Activated CD8-positive, alpha-beta memory T cell treated with anti-CD3 and anti-CD28 coated beads, Interleukin-2, amount 10 ng/mL, durations not matched to agents 7 days and 5 days (primary cell): ENCODE measurements at regions not wholly inside any gene's neighbourhood (a gene's known extent, or its start where the extent isn't known, plus 50 kb on each side); places are given as distances from the start of the nearest gene placed in this dataset.

Experiments
- ATAC-seq: fragments of 150-1000 bp; cut with Tn5 transposase; one replicate; pipeline ENCODE4 v1.10.0; 2021; ENCODE audit warnings: moderate library complexity
- CTCF ChIA-PET: fragments of 350-600 bp; sonication (Branson Sonifier 250); formaldehyde crosslinking; loops from one replicate; lab custom pipeline; 2021; ENCODE audit warnings: antibody characterized with exemption; lab: Charles Lee
- DNase-seq: peaks from one replicate; pipeline ENCODE4 v3.0.0-alpha.2; 2020
- H3K27ac Mint-ChIP-seq: one replicate; pipeline ENCODE4 v1.8.0; 2021; ENCODE audit warnings: mild to moderate bottlenecking, mixed read lengths
- H3K27me3 Mint-ChIP-seq: one replicate; pipeline ENCODE4 v1.8.0; 2021; ENCODE audit warnings: mixed read lengths
- H3K36me3 Mint-ChIP-seq: one replicate; pipeline ENCODE4 v1.8.0; 2021; ENCODE audit warnings: mild to moderate bottlenecking, mixed read lengths
- H3K4me1 Mint-ChIP-seq: one replicate; pipeline ENCODE4 v1.8.0; 2021; ENCODE audit warnings: mixed read lengths
- H3K4me3 Mint-ChIP-seq: one replicate; pipeline ENCODE4 v1.8.0; 2021; ENCODE audit warnings: mild to moderate bottlenecking, moderate library complexity, mixed read lengths
- H3K9me3 Mint-ChIP-seq: one replicate; pipeline ENCODE4 v1.8.0; 2022; ENCODE audit warnings: low read depth, mixed read lengths

DNA sequence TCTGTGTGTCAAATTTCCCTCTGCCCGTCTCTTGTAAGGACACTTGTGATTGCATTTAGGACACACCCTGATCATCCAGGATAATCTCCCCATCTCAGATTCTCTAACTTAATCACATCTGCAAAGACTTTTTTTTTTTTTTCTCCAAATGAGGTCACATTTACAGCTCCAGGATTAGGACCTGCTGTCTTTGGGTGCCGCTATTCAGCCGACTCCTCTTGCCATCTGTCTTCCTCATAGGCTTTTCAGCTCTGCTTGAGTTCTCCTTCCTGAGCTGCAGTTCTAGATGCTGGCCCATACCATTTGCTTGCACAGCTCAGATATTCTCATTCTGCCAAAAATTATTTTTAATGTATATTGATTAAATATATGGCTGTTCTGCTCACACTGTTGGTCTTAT, 94.3 kb upstream of the TLE3 start:
- DNase-seq: no peak
- CTCF ChIA-PET: no interaction called here
- no peak overlapping the region for H3K27ac Mint-ChIP-seq
- ATAC-seq: no peak
- H3K4me3 Mint-ChIP-seq: no peak overlapping the region
- H3K27me3 Mint-ChIP-seq: peaks cover 5% of the 10 kb centered on the region
- H3K4me1 Mint-ChIP-seq: no peaks in the 10 kb centered on the region
- H3K9me3 Mint-ChIP-seq: no peaks in the 10 kb centered on the region
- H3K36me3 Mint-ChIP-seq: no peaks in the 10 kb centered on the region

DNA sequence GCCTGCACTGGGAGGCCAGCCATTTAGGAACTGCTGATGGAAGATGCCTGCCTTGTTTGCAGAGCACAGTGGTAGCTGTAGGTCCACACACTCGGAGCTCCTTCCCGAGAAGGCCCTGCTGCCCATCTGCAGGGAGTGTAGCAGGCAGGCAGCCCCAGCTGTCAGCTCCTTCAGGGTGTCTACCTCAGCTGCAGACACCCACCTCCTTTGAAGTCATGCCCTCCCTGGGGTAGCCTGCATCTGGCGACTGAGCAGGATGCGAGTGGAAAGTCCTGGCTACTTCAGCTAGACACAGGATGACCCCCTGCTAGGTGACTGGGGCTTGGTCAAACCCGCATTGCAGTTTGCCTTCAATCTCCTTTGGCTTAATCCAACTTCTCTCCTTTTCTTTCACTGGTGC, 93.2 kb upstream of the TLE3 start:
- H3K9me3 Mint-ChIP-seq: no peaks in the 10 kb centered on the region
- CTCF ChIA-PET: no interaction called here
- no peaks in the 10 kb centered on the region for H3K36me3 Mint-ChIP-seq
- H3K4me1 Mint-ChIP-seq: no peaks in the 10 kb centered on the region
- DNase-seq: no peak
- no peak overlapping the region for H3K27ac Mint-ChIP-seq
- H3K4me3 Mint-ChIP-seq: no peak overlapping the region
- no peak for ATAC-seq
- H3K27me3 Mint-ChIP-seq: peaks cover 5% of the 10 kb centered on the region

DNA sequence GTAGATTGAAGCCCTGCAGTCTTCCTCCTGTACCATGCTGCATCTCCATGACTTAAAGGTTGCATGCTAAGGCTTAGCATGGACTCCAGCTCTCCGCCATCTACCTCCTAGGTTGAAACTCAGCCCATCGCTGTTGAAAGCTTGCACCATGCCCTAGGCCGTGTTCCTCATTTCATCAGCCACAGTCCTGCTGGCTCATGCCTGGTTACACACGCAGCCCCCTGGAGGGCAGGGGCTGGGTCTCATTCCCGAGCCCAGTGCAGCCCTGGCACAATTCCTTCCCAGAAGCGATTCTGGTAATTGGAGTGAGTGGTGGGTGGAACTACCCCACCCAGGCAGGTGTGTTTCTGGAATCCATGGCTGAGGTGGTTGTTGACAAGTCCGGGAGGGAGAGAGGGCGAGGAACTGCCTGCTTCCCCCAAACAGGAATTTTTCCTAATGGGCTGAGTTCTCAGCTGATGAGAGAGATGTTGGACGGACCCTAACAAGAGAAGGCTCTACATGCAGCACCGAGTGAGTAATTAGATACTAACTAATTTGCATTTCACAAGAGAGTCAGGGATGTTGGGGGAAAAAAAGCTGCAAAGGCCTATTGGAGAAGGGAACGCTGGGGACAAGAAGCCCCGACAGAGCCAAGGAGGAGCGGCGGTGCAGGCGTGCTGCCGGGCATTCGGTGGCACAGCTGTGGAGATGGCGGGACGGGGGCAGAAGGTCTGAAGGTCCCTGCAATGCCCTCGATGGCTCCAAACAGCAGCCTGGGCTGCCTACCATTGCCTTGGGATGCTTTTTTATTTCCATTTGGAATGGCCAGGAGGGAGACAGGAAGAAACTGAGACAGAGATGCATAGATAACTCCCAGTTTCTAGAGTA, 92.3 kb upstream of the TLE3 start:
- Mint-ChIP-seq H3K4me3 (no peak overlapping the region), H3K4me1 (no peaks in the 10 kb centered on the region), H3K9me3 (no peaks in the 10 kb centered on the region), H3K27ac (no peak overlapping the region), H3K36me3 (no peaks in the 10 kb centered on the region), H3K27me3 (peaks cover 5% of the 10 kb centered on the region)
- no peak for DNase-seq
- ATAC-seq: no peak
- CTCF ChIA-PET: no interaction called here

DNA sequence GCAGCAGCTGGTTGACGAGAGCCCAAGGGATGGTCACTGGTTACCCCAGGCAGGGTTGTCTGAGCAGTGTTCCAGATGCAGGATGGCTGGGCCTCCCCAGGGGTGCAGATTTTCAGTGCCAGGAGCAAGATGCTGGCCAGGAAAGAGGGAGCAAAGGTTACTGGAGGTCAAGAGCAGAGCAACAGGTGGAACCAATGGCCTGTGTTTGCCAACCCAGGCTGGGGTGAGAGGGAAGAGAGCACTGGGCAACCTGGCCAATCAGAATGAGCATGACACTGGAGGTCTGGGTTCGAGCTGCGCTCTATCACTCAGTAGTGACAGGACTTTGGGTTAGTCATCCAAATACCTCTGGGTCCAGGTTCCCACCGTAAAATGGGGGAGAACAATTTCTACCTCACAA, 90.6 kb upstream of the TLE3 start:
- no peaks in the 10 kb centered on the region for H3K9me3 Mint-ChIP-seq
- ATAC-seq (no peak), DNase-seq (no peak)
- CTCF ChIA-PET: no interaction called here
- no peak overlapping the region for H3K4me3 Mint-ChIP-seq
- no peaks in the 10 kb centered on the region for H3K36me3 Mint-ChIP-seq
- H3K27ac Mint-ChIP-seq: no peak overlapping the region
- H3K4me1 Mint-ChIP-seq: no peaks in the 10 kb centered on the region
- peaks cover 2% of the 10 kb centered on the region for H3K27me3 Mint-ChIP-seq

DNA sequence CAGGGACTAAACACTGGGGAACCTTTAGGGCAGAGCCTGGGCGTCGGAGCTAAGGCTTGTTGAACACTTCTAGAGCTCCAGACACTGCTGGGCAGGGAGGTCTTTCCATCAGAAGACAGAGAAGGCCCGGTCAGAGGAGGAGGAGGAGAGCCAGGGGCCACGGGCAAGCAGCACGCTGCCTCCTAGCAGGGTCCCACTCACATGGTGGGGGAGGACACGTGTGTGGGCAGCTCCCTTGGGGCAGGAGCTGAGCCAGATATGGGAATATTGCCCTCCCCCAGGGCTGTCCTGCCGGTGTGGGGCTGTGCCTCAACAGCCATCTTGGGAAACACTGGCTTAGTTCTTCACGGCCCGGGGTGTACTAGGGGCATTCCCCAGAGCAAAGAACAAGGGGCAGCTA, 89.6 kb upstream of the TLE3 start:
- no peaks in the 10 kb centered on the region for H3K36me3 Mint-ChIP-seq
- no peak overlapping the region for H3K27ac Mint-ChIP-seq
- ATAC-seq: no peak
- H3K9me3 Mint-ChIP-seq: no peaks in the 10 kb centered on the region
- peaks cover 3% of the 10 kb centered on the region for H3K27me3 Mint-ChIP-seq
- no peak overlapping the region for H3K4me3 Mint-ChIP-seq
- CTCF ChIA-PET: interaction anchor here (0.7 kb wide), 1 partner anchor 13 kb away, joined by 3 read pairs; no protein-coding TSS in a partner anchor
- DNase-seq: no peak
- H3K4me1 Mint-ChIP-seq: no peaks in the 10 kb centered on the region

DNA sequence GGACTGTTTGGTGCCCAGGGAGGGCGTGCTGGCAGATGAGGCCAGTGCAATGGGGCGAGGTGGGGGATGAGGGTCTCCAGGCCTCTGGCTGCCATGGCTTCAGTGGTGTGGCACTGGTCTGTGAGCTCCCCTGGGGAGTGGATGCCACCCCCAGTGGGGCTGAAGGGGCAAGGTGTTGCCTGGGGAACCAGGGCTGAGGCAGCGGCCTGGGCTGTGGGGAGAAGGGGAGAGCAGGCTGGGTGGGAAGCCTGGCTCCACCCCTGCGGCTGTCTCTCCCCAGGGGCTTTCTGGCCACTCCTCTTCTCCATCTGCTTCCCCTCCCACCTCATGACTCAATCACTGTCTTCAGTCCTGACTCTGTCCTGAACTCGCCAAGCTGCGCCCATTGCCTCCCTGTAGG, 88.4 kb upstream of the TLE3 start:
- DNase-seq: no peak
- Mint-ChIP-seq H3K27ac (no peak overlapping the region), H3K4me3 (no peak overlapping the region), H3K36me3 (no peaks in the 10 kb centered on the region), H3K4me1 (no peaks in the 10 kb centered on the region), H3K27me3 (peaks cover 3% of the 10 kb centered on the region), H3K9me3 (no peaks in the 10 kb centered on the region)
- CTCF ChIA-PET: no interaction called here
- ATAC-seq: no peak

DNA sequence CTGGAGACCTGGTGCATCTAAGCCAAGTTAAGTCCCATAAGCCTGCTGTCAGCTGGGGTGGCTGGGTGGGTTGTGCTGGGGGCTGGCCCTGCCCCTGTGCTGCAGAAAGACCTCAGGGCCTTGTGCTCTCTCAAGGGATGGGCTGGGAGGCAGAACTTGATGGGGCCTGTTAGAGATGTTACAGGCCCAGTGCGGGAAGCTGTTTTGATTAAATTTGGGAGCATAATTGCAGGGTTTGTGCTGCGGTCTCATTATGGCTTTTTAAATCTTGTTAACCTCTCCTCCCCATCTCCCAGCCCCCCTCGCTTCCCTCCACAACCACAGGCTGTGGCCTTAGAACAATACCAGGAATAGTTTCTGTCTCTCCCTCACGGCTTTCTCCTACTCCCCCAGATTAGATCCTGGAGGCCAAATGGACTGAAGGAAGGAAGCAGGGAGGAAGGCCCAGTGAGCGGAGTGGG, 87.6 kb upstream of the TLE3 start:
- Mint-ChIP-seq H3K4me1 (no peaks in the 10 kb centered on the region), H3K27ac (no peak overlapping the region), H3K36me3 (no peaks in the 10 kb centered on the region), H3K27me3 (peaks cover 3% of the 10 kb centered on the region), H3K9me3 (no peaks in the 10 kb centered on the region), H3K4me3 (no peak overlapping the region)
- no peak for DNase-seq
- CTCF ChIA-PET: no interaction called here
- no peak for ATAC-seq

DNA sequence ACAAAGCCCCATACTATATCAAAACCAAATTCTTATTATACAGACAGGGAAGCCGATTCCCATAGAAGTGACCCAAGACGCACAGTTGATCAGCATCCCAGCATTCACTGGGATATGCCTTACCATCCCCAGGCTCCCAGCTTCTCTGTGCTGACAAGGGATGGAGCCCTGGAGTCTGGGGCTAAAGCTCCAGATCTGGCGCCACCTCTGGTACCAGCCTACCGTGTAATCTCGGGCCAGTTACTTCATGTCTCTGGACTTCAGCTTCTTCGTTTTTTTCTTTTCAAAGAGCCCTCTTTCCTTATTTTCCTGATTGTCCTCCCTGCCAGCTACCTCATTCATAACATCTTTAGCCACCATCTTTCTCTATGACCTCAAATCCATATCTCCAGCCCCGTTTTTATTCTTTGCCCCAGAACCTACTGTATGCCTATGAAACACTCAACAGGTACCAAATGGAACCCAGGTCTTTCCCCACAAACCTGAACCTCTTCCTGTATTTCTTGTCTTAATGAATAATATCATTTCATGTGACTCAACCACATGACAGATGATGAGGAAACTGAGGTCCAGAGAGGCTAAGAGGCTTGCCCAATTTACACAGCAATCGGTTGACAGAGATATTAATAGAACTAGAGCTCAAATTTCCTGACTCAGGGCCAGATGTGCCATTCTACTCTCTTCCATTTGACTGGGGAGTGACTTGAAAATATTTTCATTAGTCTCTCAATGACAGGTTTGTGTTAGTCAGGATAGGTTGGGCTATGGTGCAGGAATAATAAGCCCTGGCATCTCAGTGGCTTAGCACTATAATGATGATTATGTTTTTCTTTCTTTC, 85.4 kb upstream of the TLE3 start:
- DNase-seq (no peak), ATAC-seq (no peak)
- Mint-ChIP-seq H3K9me3 (no peaks in the 10 kb centered on the region), H3K4me1 (no peaks in the 10 kb centered on the region), H3K27me3 (peaks cover 14% of the 10 kb centered on the region), H3K36me3 (no peaks in the 10 kb centered on the region), H3K4me3 (no peak overlapping the region), H3K27ac (no peak overlapping the region)
- CTCF ChIA-PET: no interaction called here

DNA sequence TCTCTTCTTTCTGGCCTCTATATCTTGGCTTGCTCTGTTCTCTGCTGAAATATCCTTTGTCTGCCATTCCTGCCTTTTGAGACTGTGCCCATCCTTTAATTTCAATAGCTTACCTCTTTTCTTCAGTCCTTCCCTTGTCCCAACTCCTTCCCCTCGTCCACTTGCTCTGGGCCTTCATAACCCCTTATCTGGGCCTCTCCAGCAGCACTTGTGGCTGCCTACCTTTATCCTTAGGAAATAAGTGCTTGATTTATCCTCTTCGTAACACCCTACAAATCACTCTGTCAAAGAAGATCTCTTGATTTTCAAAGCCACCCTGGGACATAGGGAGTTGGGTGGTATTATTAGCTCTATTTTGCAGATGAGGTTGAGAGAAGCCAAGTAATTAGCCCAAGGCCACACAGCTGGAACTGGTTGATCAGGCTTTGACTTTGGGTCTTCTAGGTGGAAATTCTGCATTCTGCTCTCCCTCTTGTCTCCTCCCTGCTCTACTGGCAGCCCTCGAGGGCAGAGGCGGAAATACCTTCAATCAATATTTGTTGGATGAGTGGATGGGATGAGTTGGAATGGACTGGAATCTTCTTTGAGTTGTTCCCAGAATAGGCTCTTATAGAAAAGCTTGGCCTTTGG, 84.0 kb upstream of the TLE3 start:
- H3K36me3 Mint-ChIP-seq: no peaks in the 10 kb centered on the region
- DNase-seq: no peak
- no peaks in the 10 kb centered on the region for H3K4me1 Mint-ChIP-seq
- H3K4me3 Mint-ChIP-seq: no peak overlapping the region
- H3K27ac Mint-ChIP-seq: no peak overlapping the region
- no peaks in the 10 kb centered on the region for H3K9me3 Mint-ChIP-seq
- H3K27me3 Mint-ChIP-seq: peaks cover 14% of the 10 kb centered on the region
- ATAC-seq: no peak
- CTCF ChIA-PET: interaction anchor here (0.6 kb wide), 1 partner anchor 266 kb away, joined by 3 read pairs; no protein-coding TSS in a partner anchor

DNA sequence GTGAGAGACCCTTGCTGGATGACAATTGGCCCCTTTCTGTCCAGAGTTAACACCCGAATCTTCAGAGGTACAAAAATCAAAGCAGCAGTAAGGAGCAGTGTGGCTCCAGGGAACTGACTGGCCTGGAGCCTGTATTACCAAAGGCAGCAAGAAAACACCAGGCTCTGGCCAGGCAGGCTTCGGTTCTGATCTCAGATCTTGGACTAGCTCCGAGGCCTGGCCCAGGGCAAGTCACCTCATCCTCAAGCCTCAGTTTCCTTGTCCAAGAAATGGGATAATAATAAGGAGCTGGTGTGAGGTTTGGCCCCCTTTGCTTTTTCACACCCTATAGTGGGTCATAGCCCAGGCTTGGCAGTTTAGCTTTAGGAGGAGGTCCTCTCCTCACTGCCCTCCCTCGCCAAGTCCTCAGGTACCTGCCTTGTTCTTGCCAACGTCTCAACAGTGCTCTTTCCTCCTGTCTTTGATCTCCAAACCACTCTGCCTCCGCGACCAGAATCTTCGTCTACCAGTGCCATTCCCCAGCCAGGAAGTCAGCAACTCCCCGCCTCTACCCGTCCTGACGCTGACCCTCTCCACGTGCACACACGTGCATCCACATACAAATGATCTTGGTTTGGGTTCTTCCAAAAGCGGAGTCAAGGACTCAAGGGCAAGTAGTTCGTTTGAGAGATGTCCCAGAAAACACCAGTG, 82.6 kb upstream of the TLE3 start:
- Mint-ChIP-seq H3K4me1 (no peaks in the 10 kb centered on the region), H3K4me3 (no peak overlapping the region), H3K27me3 (peaks cover 14% of the 10 kb centered on the region), H3K36me3 (no peaks in the 10 kb centered on the region), H3K9me3 (no peaks in the 10 kb centered on the region), H3K27ac (no peak overlapping the region)
- no peak for DNase-seq
- CTCF ChIA-PET: no interaction called here
- no peak for ATAC-seq

DNA sequence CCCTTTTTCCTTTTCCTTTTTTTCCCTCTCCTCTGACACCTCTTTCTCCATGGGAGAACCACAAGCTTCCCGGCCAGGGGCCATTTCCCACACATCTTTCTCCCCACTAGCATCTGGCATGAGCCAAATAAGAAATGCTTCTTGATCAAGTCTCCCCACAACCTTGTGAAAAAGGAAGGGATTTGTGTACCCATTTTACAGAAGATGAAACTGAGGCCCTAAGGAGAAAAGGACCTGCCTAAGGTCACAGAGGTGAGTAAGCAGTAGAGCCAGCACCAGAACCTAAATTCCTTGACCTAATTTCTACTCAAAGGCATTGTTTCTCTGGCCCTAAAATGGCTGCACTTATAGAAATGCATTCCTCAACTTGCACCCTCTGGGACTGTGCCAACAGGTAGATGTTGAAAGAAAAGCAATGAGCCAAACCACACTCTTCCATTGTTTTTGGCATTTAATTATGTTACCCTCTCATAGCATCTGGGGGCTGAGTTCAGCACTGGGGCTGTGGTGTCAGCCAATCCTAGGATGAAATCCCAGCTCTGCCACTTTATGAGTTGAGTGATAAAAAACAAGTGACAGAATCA, 81.7 kb upstream of the TLE3 start:
- H3K36me3 Mint-ChIP-seq: no peaks in the 10 kb centered on the region
- DNase-seq (no peak), ATAC-seq (no peak)
- no peaks in the 10 kb centered on the region for H3K9me3 Mint-ChIP-seq
- H3K27me3 Mint-ChIP-seq: peaks cover 14% of the 10 kb centered on the region
- CTCF ChIA-PET: no interaction called here
- no peak overlapping the region for H3K4me3 Mint-ChIP-seq
- no peak overlapping the region for H3K27ac Mint-ChIP-seq
- H3K4me1 Mint-ChIP-seq: no peaks in the 10 kb centered on the region

DNA sequence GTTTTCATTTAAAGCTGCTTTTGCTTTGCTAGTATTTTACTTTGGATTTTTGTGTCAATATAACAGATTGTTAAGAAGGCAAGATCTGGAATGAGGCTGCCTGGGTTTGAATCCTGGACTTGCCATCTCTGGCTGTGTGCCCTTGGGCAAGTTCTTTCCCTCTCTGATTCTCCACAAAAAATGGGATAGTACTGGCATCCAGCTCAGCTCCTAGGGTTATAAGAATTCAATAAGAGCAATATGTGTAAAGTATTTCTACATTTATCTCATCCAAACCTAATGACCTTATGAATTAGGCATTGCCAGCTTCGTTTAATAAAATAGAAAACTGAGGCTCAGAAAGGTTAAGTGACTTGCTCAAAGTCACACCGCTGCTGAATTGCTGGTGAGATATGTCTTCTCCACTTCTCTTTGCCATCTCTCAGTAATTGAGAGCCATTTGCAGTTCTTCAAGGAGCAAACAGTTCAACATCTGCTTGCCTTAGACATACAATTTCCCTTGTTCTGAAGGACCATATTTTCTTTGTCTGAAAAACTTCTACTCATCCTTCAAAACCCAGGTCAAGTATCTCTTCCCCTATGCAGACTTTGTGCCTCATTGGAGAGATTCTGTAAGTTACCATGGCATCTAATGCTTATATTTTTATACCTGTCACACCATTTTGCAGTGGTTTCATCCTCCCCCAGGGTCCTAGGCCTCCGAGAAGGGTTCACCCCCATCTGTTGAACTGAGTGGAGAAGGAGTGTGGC, 80.8 kb upstream of the TLE3 start:
- H3K9me3 Mint-ChIP-seq: no peaks in the 10 kb centered on the region
- CTCF ChIA-PET: no interaction called here
- H3K27me3 Mint-ChIP-seq: peaks cover 20% of the 10 kb centered on the region
- no peaks in the 10 kb centered on the region for H3K4me1 Mint-ChIP-seq
- ATAC-seq (no peak), DNase-seq (no peak)
- H3K4me3 Mint-ChIP-seq: no peak overlapping the region
- no peak overlapping the region for H3K27ac Mint-ChIP-seq
- H3K36me3 Mint-ChIP-seq: no peaks in the 10 kb centered on the region
